Activated T-cell treated with anti-CD3 and anti-CD28 coated beads, Interleukin-2, amount 50 U/mL, for 24 hours (primary cell): ENCODE measurements at regions not wholly inside any gene's neighbourhood (a gene's known extent, or its start where the extent isn't known, plus 50 kb on each side); places are given as distances from the start of the nearest gene placed in this dataset.

Experiments
- DNase-seq: peaks from one replicate; pipeline ENCODE4 v3.0.0-alpha.2; 2020
- H3K27ac Mint-ChIP-seq: 2 replicates; pipeline ENCODE4 v1.8.0; 2020; ENCODE audit warnings: mild to moderate bottlenecking, mixed read lengths
- H3K27me3 Mint-ChIP-seq: 2 replicates; pipeline ENCODE4 v1.8.0; 2020; ENCODE audit warnings: mixed read lengths
- H3K36me3 Mint-ChIP-seq: 2 replicates; pipeline ENCODE4 v1.8.0; 2020; ENCODE audit warnings: low read depth, mixed read lengths
- H3K4me1 Mint-ChIP-seq: 2 replicates; pipeline ENCODE4 v1.8.0; 2020; ENCODE audit warnings: low read depth, mixed read lengths
- H3K4me3 Mint-ChIP-seq: 2 replicates; pipeline ENCODE4 v1.8.0; 2020; ENCODE audit warnings: mild to moderate bottlenecking, moderate library complexity, mixed read lengths
- H3K9me3 Mint-ChIP-seq: 2 replicates; pipeline ENCODE4 v1.8.0; 2020; ENCODE audit warnings: mixed read lengths

- Mint-ChIP-seq H3K36me3 (no peaks in the 10 kb centered on the region), H3K4me1 (no peaks in the 10 kb centered on the region)
Observed at GRCh38 chr12:113684053-113684907, 212.6 kb upstream of the LHX5 start.

GRCh38 chr12:113683574-113683973 is 211.9 kb upstream of the LHX5 start:
- no peak for DNase-seq
- Mint-ChIP-seq H3K27me3 (peaks cover 13% of the 10 kb centered on the region), H3K9me3 (no peaks in the 10 kb centered on the region), H3K27ac (no peak overlapping the region), H3K4me3 (no peak overlapping the region), H3K4me1 (no peaks in the 10 kb centered on the region), H3K36me3 (no peaks in the 10 kb centered on the region)

More at GRCh38 chr12:113684053-113684907, 212.6 kb upstream of the LHX5 start:
- no peaks in the 10 kb centered on the region for H3K9me3 Mint-ChIP-seq
- no peak for DNase-seq
- no peak overlapping the region for H3K27ac Mint-ChIP-seq
- H3K4me3 Mint-ChIP-seq = no peak overlapping the region
- H3K27me3 Mint-ChIP-seq = peaks cover 8% of the 10 kb centered on the region

DNA sequence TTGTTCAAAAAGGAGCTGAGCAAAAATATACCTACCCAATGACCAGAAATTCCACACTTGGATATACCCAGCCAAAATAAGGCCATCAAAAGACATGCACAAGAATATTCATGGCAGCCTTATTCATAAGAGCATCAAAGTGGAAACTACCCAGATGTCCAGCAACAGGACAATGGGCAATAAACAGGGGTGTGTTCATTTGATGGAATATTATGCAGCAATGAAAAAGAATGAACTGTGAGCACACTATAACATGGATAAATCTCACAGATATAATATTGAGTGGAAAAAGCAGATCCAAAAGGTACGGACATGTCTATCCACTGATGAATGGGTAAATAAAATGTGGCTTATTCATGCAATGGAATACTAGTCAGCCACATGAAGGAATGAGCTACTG is 209.2 kb upstream of the LHX5 start:
- Mint-ChIP-seq H3K4me3 (no peak overlapping the region), H3K27ac (no peak overlapping the region), H3K4me1 (no peaks in the 10 kb centered on the region), H3K27me3 (peaks cover 18% of the 10 kb centered on the region), H3K36me3 (no peaks in the 10 kb centered on the region), H3K9me3 (no peaks in the 10 kb centered on the region)
- DNase-seq = no peak

- H3K9me3 Mint-ChIP-seq = no peaks in the 10 kb centered on the region
- no peaks in the 10 kb centered on the region for H3K36me3 Mint-ChIP-seq
- H3K27me3 Mint-ChIP-seq = peaks cover 16% of the 10 kb centered on the region
- H3K27ac Mint-ChIP-seq = no peak overlapping the region
- no peak overlapping the region for H3K4me3 Mint-ChIP-seq
- H3K4me1 Mint-ChIP-seq = no peaks in the 10 kb centered on the region
- DNase-seq = no peak
Observed at GRCh38 chr12:113678223-113679119, 206.8 kb upstream of the LHX5 start.

GRCh38 chr12:113676547-113676946 is 204.9 kb upstream of the LHX5 start:
- H3K4me1 Mint-ChIP-seq = no peaks in the 10 kb centered on the region

GRCh38 chr12:113676117-113676516 is 204.4 kb upstream of the LHX5 start:
- DNase-seq = no peak
- Mint-ChIP-seq H3K9me3 (no peaks in the 10 kb centered on the region), H3K4me1 (no peaks in the 10 kb centered on the region), H3K4me3 (no peak overlapping the region), H3K27ac (no peak overlapping the region), H3K27me3 (peaks cover 16% of the 10 kb centered on the region), H3K36me3 (no peaks in the 10 kb centered on the region)

More at GRCh38 chr12:113676547-113676946, 204.9 kb upstream of the LHX5 start:
- Mint-ChIP-seq H3K27ac (no peak overlapping the region), H3K27me3 (peaks cover 16% of the 10 kb centered on the region), H3K36me3 (no peaks in the 10 kb centered on the region), H3K4me3 (no peak overlapping the region), H3K9me3 (no peaks in the 10 kb centered on the region)
- no peak for DNase-seq

DNA sequence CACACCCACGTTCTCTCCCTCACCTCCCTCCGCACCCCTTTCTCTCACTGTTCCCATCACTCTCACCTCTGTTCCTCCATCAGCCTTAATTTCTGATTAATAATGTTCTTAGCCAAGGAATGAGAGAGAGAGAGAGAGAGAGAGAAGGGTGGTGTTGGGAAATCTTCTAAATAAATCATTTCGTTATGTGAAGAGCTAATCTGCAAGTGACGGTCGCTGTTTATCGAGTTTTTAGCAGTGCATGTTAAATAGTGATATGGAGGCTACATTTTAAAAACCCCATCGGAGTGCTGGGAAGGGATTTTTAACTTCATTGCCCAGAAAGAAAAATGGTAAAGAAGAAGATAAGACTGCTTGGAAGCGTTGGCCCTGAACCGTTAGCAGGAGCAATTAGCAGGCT is 203.3 kb upstream of the LHX5 start:
- Mint-ChIP-seq H3K4me3 (no peak overlapping the region), H3K4me1 (no peaks in the 10 kb centered on the region), H3K36me3 (no peaks in the 10 kb centered on the region), H3K27ac (no peak overlapping the region), H3K9me3 (no peaks in the 10 kb centered on the region), H3K27me3 (peaks cover 24% of the 10 kb centered on the region)
- no peak for DNase-seq

GRCh38 chr12:113674302-113674701 is 202.6 kb upstream of the LHX5 start:
- no peak overlapping the region for H3K4me3 Mint-ChIP-seq
- H3K27me3 Mint-ChIP-seq = peaks cover 30% of the 10 kb centered on the region
- H3K36me3 Mint-ChIP-seq = no peaks in the 10 kb centered on the region
- no peak overlapping the region for H3K27ac Mint-ChIP-seq
- H3K9me3 Mint-ChIP-seq = no peaks in the 10 kb centered on the region
- H3K4me1 Mint-ChIP-seq = no peaks in the 10 kb centered on the region
- no peak for DNase-seq

- Mint-ChIP-seq H3K4me1 (no peaks in the 10 kb centered on the region), H3K27ac (no peak overlapping the region), H3K9me3 (no peaks in the 10 kb centered on the region), H3K4me3 (no peak overlapping the region), H3K27me3 (peaks cover 24% of the 10 kb centered on the region), H3K36me3 (no peaks in the 10 kb centered on the region)
- no peak for DNase-seq
Observed at GRCh38 chr12:113673458-113674238, 202.0 kb upstream of the LHX5 start.

DNA sequence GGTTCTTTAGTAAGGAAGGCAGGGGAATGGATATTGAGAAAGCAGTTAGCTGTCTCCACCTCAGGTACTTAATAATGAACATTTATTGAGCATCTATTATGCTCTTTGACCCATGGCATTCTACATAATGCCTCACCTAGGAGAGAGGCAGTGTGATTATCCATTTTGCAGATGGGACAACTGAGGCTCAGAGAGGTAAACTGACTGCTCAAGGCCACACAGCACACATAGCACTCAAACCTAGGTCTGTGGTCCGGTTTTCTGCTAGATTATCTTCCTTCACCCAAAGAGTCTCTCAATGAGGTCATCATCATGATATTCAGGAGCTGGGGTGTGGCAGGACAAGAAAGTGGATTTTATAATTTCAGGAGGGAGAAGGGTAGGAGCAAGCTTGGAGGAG is 199.1 kb upstream of the LHX5 start:
- Mint-ChIP-seq H3K27me3 (peaks cover 39% of the 10 kb centered on the region), H3K4me1 (no peaks in the 10 kb centered on the region), H3K36me3 (no peaks in the 10 kb centered on the region), H3K4me3 (no peak overlapping the region), H3K27ac (no peak overlapping the region), H3K9me3 (no peaks in the 10 kb centered on the region)
- DNase-seq = no peak

GRCh38 chr12:113667676-113668356 is 196.1 kb upstream of the LHX5 start:
- Mint-ChIP-seq H3K27me3 (peaks cover 45% of the 10 kb centered on the region), H3K4me1 (no peaks in the 10 kb centered on the region), H3K36me3 (no peaks in the 10 kb centered on the region), H3K4me3 (no peak overlapping the region), H3K9me3 (no peaks in the 10 kb centered on the region), H3K27ac (no peak overlapping the region)
- no peak for DNase-seq

DNA sequence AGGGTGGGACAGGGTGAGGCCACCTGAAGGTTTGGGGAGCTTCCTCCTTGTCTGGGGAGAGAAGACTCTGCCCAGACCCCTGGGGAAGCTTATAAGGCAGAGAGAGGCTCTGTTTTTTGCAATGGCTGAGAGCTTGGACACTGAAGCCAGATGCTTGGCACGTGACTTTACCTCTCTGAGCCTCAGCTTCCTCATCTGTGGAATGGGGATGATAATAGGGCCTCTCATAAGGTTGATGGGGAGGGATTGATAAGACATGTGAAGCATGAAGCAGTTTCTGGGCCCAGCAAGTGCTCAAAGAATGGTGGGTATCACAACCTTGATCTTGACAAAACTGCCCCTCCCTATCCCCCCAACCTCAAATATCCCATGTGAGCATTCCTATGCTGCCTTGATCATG is 195.4 kb upstream of the LHX5 start:
- H3K9me3 Mint-ChIP-seq = no peaks in the 10 kb centered on the region

DNA sequence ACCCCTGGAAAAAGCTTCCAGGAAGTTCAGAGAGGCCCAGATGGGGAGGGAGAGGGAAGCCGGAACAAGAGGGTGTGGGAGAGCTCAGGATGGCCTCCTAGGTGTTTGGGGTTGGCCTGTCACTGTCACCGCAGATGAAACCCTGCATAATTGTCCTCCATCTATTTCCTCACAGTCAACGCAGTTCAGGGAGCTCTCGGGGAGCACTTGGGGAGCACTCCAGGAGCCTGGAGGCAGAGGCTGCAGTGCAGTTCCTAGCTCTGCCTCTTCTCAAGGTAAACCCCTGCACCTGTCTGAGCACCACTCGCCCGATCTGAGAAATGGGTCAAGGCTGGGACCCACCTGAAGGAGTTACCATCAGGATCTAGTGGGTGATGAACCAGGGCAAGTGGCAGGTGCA is 194.6 kb upstream of the LHX5 start:
- H3K4me1 Mint-ChIP-seq = no peaks in the 10 kb centered on the region
- H3K36me3 Mint-ChIP-seq = no peaks in the 10 kb centered on the region
- H3K4me3 Mint-ChIP-seq = no peak overlapping the region
- H3K27ac Mint-ChIP-seq = no peak overlapping the region
- H3K9me3 Mint-ChIP-seq = no peaks in the 10 kb centered on the region
- no peak for DNase-seq
- peaks cover 48% of the 10 kb centered on the region for H3K27me3 Mint-ChIP-seq

More for the DNA sequence above, 195.4 kb upstream of the LHX5 start:
- no peaks in the 10 kb centered on the region for H3K36me3 Mint-ChIP-seq
- peaks cover 48% of the 10 kb centered on the region for H3K27me3 Mint-ChIP-seq
- no peak overlapping the region for H3K27ac Mint-ChIP-seq
- no peaks in the 10 kb centered on the region for H3K4me1 Mint-ChIP-seq
- no peak overlapping the region for H3K4me3 Mint-ChIP-seq
- DNase-seq = no peak

- Mint-ChIP-seq H3K36me3 (no peaks in the 10 kb centered on the region), H3K9me3 (no peaks in the 10 kb centered on the region), H3K27ac (no peak overlapping the region), H3K27me3 (peaks cover 44% of the 10 kb centered on the region), H3K4me1 (no peaks in the 10 kb centered on the region), H3K4me3 (no peak overlapping the region)
- DNase-seq = no peak
Observed at GRCh38 chr12:113665457-113665856, 193.8 kb upstream of the LHX5 start.
